GM12892 (cell line): ENCODE measurements at regions not wholly inside any gene's neighbourhood (a gene's known extent, or its start where the extent isn't known, plus 50 kb on each side); places are given as distances from the start of the nearest gene placed in this dataset.

Experiments
- POLR2A ChIP-seq: IDR thresholded peaks from 2 replicates; pipeline ENCODE4 v1.6.1; 2011; ENCODE audit warnings: low read depth, low read length, control low read depth
- POLR2AphosphoS5 ChIP-seq: IDR thresholded peaks from 2 replicates; pipeline ENCODE4 v1.6.1; 2011; ENCODE audit warnings: low read depth, low read length, control low read depth
- TAF1 ChIP-seq: IDR thresholded peaks from 2 replicates; pipeline ENCODE4 v1.6.1; 2011; ENCODE audit warnings: low read depth, mild to moderate bottlenecking, control low read depth, low read length, borderline replicate concordance

DNA sequence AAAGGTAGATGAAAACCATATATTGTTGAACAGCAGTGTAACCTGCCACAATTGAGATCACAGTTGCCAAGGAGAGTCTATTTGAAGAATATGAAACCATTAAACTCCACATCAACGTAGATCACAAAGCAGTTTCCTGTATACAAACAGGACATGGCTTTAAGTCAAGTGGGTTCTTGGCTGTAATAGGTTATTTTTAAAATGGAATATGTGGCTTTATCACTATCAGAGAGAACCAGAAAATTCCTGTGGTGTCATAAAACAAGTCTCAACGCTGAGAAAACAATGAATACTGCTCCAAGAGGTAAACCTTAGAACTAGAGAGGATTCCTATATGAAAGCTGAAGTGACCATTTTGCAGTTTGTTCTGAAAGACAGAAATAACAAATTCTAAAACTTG, 999.7 kb downstream of the CDH11 start:
- TF ChIP-seq POLR2AphosphoS5 = no peak
- TF ChIP-seq POLR2A = no peak
- no peak for TF ChIP-seq TAF1
